GM12875 (cell line): ENCODE measurements at regions not wholly inside any gene's neighbourhood (a gene's known extent, or its start where the extent isn't known, plus 50 kb on each side); places are given as distances from the start of the nearest gene placed in this dataset.
"Not testable (repeated sequence)": the region's sequence is repeated elsewhere in the genome, so short reads cannot be mapped to it uniquely, and the experiment has no call there.

Experiments used
- H3K4me3 ChIP-seq: one replicate; pipeline ENCODE4 v1.5.1; 2011; ENCODE audit warnings: low read depth, low read length, control low read depth
- CTCF ChIP-seq: IDR thresholded peaks from 2 replicates; pipeline ENCODE4 v1.5.1; 2011; ENCODE audit warnings: low read depth, mild to moderate bottlenecking, control low read depth, inconsistent platforms, low read length, moderate library complexity, borderline replicate concordance; ENCODE audit not compliant: insufficient read depth

DNA sequence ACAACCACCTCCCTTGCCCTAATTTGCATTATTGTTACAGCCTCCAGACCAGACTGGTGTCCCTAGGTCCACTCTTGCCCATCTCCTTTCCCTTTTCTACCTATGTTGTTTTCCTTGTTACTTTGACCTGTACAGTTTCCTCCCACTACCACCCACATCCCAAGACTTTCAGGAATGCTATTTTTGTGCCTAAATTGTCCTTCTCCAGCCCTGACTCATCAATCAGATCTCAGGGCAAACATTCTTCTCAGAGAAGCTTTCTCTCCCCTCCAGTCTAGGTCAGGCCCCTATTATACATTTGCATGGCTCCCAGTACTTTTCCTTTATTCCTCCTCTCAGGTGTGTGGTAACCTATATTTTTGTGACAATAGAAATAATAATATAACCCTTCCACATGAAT, 241.5 kb downstream of the IGSF11 start:
- TF ChIP-seq CTCF, result no peak
- H3K4me3 ChIP-seq, result no peak overlapping the region

DNA sequence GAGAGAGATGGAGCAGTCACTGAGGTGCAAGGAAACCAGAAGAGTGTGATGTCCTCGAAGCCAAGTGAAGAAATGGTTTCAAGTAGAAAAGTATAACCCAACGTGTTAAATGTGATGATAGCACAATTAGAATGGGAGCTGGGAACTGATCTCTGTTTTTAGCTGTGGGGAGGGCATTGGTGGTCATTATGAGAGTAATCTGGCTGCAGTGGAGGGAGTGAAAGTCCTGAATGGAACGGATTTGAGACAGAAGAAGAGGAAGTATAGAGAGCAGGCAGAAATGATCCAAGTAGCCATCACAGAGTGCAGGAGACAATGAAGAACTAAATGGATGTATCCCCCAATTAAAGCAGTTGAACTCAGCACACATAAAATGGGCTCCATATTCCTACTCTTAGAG, 235.3 kb downstream of the IGSF11 start:
- no peak for TF ChIP-seq CTCF
- no peak overlapping the region for H3K4me3 ChIP-seq

DNA sequence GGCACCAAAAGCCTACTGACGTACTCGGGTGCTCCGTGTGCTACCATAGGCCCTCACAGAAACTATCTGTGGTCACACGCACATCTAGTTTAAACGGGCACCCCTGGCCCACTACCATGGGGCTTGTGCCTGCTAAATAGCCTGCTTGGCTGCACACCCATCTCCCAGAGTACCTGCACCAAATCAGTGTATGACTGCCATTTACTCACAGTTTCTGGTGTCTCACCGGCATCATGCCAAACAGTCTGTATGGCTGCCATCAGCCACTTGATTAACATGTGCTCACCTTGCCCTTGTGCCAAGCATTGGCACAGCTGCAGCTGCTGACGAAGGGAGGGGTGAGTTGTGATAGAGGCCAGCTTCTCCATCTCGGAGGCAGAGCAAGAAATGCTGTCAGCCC, 232.7 kb downstream of the IGSF11 start:
- no peak for TF ChIP-seq CTCF
- H3K4me3 ChIP-seq, result no peak overlapping the region

- no peak overlapping the region for H3K4me3 ChIP-seq
These were observed 232.1 kb downstream of the IGSF11 start for GRCh38 chr3:118802325-118803095.

GRCh38 chr3:118803096-118803476, 231.6 kb downstream of the IGSF11 start:
- H3K4me3 ChIP-seq, result no peak overlapping the region
- TF ChIP-seq CTCF, result no peak

More at GRCh38 chr3:118802325-118803095, 232.1 kb downstream of the IGSF11 start:
- no peak for TF ChIP-seq CTCF

DNA sequence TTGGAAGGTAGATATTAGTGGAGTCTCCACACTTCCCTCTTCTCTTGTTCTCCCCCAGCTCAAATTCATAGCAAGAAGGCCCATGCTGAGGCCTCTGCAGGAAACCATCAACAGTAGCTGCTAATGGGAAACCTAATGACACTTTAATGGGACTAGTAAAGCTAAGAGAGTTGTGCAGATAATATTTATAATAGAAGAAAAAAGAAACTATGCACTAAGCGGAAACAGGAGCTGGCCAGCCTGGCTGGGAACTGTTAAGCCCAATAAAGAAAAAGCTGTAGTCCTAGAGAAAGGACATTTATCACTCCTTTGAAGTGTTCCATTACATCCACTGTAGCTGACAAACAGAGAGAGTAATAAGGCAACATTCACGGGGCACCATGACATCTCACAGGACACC, 229.6 kb downstream of the IGSF11 start:
- TF ChIP-seq CTCF, result no peak
- no peak overlapping the region for H3K4me3 ChIP-seq

- TF ChIP-seq CTCF, result no peak
- H3K4me3 ChIP-seq, result peak overlapping the region; percentile 3
These were observed 228.2 kb downstream of the IGSF11 start for GRCh38 chr3:118806423-118806822.

- not testable (repeated sequence) for H3K4me3 ChIP-seq
These were observed 227.3 kb downstream of the IGSF11 start for GRCh38 chr3:118807349-118807748.
